CD4-positive, alpha-beta T cell (primary cell): ENCODE measurements at regions not wholly inside any gene's neighbourhood (a gene's known extent, or its start where the extent isn't known, plus 50 kb on each side); places are given as distances from the start of the nearest gene placed in this dataset.

Source experiments
- ATAC-seq: fragments of 200-7000 bp; cut with Tn5 transposase; one replicate; pipeline ENCODE4 v1.10.0; 2022; ENCODE audit warnings: mild to moderate bottlenecking; ENCODE audit not compliant: poor library complexity
- CTCF ChIA-PET: fragments of 350-600 bp; sonication (Branson Sonifier 250); formaldehyde crosslinking; loops from one replicate; lab custom pipeline; 2021; ENCODE audit warnings: antibody characterized with exemption, inconsistent platforms; lab: Charles Lee
- POLR2A ChIA-PET: fragments of 350-600 bp; sonication (Branson Sonifier 250); formaldehyde crosslinking; loops from one replicate; lab custom pipeline; 2021; ENCODE audit warnings: antibody characterized with exemption, inconsistent platforms; lab: Charles Lee
- DNase-seq, 14 experiments: peaks; one replicate each; pipeline ENCODE4 v3.0.0-alpha.2; 2013 to 2020; ENCODE audit warnings: mixed read lengths in 2 of 14
- H3K27ac ChIP-seq, 2 donors: one replicate each; pipeline versions ENCODE4 v1.5.1 to v1.7.0; 2013; ENCODE audit warnings: low read length in 2 of 2, low read depth in 1 of 2, mild to moderate bottlenecking in 1 of 2
- H3K27me3 ChIP-seq, 2 experiments: 1 replicate in 1 of 2; 2 replicates in 1 of 2; pipeline versions ENCODE4 v1.6.1 to v1.7.0; 2013; ENCODE audit warnings: low read length in 2 of 2, control low read depth in 1 of 2, mild to moderate bottlenecking in 1 of 2, moderate library complexity in 1 of 2; ENCODE audit not compliant: insufficient read depth in 2 of 2, control insufficient read depth in 1 of 2
- H3K36me3 ChIP-seq: one replicate; pipeline ENCODE4 v1.6.1; 2013; ENCODE audit warnings: low read length, control low read depth; ENCODE audit not compliant: insufficient read depth
- H3K4me1 ChIP-seq: one replicate; pipeline ENCODE4 v1.6.1; 2013; ENCODE audit warnings: low read length, control low read depth; ENCODE audit not compliant: insufficient read depth
- H3K4me3 ChIP-seq: one replicate; pipeline ENCODE4 v1.5.1; 2013; ENCODE audit warnings: mild to moderate bottlenecking, low read length, moderate library complexity
- H3K9me3 ChIP-seq, 2 experiments: 1 replicate in 1 of 2; 2 replicates in 1 of 2; pipeline versions ENCODE4 v1.6.1 to v1.7.0; 2013; ENCODE audit warnings: low read length in 2 of 2, mild to moderate bottlenecking in 2 of 2, control low read depth in 1 of 2, moderate library complexity in 1 of 2; ENCODE audit not compliant: control insufficient read depth in 1 of 2, insufficient read depth in 1 of 2
- H3K27ac Mint-ChIP-seq: one replicate; pipeline ENCODE4 v1.8.0; 2020; ENCODE audit warnings: mixed read lengths
- H3K27me3 Mint-ChIP-seq: one replicate; pipeline ENCODE4 v1.8.0; 2021; ENCODE audit warnings: mixed read lengths
- H3K36me3 Mint-ChIP-seq: one replicate; pipeline ENCODE4 v1.8.0; 2021; ENCODE audit warnings: low read depth, mixed read lengths
- H3K4me1 Mint-ChIP-seq: one replicate; pipeline ENCODE4 v1.8.0; 2021; ENCODE audit warnings: low read depth, mixed read lengths
- H3K4me3 Mint-ChIP-seq: one replicate; pipeline ENCODE4 v1.8.0; 2020; ENCODE audit warnings: mild to moderate bottlenecking, mixed read lengths
- H3K9me3 Mint-ChIP-seq: one replicate; pipeline ENCODE4 v1.8.0; 2020; ENCODE audit warnings: mixed read lengths
- intact Hi-C, 2 experiments: fragments of 100-400 bp; cut with DNase I in 1 of 2; cut with micrococcal nuclease in 1 of 2; formaldehyde crosslinking; loops; one replicate each; pipeline versions ENCODE4 v1.15.1 to v1.9.0; 2023 to 2025; cut with DNase I, micrococcal nuclease
- TF ChIP-seq, protein P1 (sequence below): fragments of 200-600 bp; IDR thresholded peaks from one replicate; pipeline ENCODE4 v1.8.0; 2022; ENCODE audit warnings: antibody characterized with exemption, mild to moderate bottlenecking

DNA sequence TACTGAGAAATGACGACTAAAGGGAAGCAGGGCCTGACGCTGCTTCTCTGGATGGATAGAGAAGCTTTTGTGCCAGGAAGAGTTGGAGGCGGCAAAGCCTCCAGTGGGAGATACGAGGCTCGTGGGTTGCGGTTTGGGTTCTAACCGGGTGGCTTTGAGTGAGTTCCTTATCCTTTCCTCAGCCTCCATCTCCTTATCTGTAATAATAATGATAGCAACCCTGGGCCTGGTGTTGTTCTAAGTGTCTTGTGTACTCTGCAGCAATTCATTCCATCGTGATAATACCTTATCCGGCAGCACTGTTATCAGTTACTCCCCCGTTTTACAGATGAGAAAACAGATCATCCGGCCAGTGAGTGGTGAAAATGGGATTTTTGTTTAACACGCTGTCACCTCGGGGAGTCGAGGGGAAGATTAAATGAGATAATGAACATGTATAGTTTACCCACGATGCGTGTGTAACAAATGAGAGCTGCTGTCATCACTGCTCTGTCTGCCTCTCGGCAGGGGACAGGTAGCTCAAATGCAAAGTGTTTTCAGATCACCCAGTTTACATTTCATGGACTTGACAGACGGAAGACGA, 52.0 kb upstream of the LHX1 start:
- intact Hi-C loops: no loop called here
- peaks cover 67% of the 10 kb centered on the region for H3K27me3 Mint-ChIP-seq

GRCh38 chr17:36885771-36886377, 51.4 kb upstream of the LHX1 start:
- Mint-ChIP-seq H3K36me3 (no peaks in the 10 kb centered on the region), H3K27ac (no peak overlapping the region), H3K9me3 (peaks cover 3% of the 10 kb centered on the region), H3K27me3 (peaks cover 63% of the 10 kb centered on the region), H3K4me1 (no peaks in the 10 kb centered on the region), H3K4me3 (no peak overlapping the region)
- DNase-seq (no peak), ATAC-seq (no peak)
- intact Hi-C loops: no loop called here
- Histone ChIP-seq H3K36me3 (no peaks in the 10 kb centered on the region), H3K27me3 (peaks cover 17 to 40% of the 10 kb centered on the region in 2 experiments), H3K4me1 (no peaks in the 10 kb centered on the region), H3K9me3 (peaks cover 5 to 11% of the 10 kb centered on the region in 2 experiments), H3K4me3 (no peak overlapping the region), H3K27ac (no peak overlapping the region)
- POLR2A ChIA-PET: no interaction called here
- TF ChIP-seq, protein P1, sequence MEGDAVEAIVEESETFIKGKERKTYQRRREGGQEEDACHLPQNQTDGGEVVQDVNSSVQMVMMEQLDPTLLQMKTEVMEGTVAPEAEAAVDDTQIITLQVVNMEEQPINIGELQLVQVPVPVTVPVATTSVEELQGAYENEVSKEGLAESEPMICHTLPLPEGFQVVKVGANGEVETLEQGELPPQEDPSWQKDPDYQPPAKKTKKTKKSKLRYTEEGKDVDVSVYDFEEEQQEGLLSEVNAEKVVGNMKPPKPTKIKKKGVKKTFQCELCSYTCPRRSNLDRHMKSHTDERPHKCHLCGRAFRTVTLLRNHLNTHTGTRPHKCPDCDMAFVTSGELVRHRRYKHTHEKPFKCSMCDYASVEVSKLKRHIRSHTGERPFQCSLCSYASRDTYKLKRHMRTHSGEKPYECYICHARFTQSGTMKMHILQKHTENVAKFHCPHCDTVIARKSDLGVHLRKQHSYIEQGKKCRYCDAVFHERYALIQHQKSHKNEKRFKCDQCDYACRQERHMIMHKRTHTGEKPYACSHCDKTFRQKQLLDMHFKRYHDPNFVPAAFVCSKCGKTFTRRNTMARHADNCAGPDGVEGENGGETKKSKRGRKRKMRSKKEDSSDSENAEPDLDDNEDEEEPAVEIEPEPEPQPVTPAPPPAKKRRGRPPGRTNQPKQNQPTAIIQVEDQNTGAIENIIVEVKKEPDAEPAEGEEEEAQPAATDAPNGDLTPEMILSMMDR: no peak
- CTCF ChIA-PET: no interaction called here

More for the DNA sequence above, 52.0 kb upstream of the LHX1 start:
- Mint-ChIP-seq H3K27ac (no peak overlapping the region), H3K36me3 (no peaks in the 10 kb centered on the region), H3K4me1 (no peaks in the 10 kb centered on the region), H3K9me3 (peaks cover 3% of the 10 kb centered on the region), H3K4me3 (no peak overlapping the region)
- Histone ChIP-seq H3K4me3 (no peak overlapping the region), H3K4me1 (no peaks in the 10 kb centered on the region), H3K27ac (no peak overlapping the region), H3K9me3 (peaks cover 5 to 11% of the 10 kb centered on the region in 2 experiments), H3K27me3 (peaks cover 17 to 40% of the 10 kb centered on the region in 2 experiments), H3K36me3 (no peaks in the 10 kb centered on the region)
- ChIA-PET CTCF (no interaction called here), POLR2A (no interaction called here)
- ATAC-seq: no peak
- TF ChIP-seq, protein P1: no peak
- no peak for DNase-seq
